Activated CD4-positive, alpha-beta T cell treated with anti-CD3 and anti-CD28 coated beads, Interleukin-2, amount 10 ng/mL, durations not matched to agents 24 days and 14 days (primary cell): ENCODE measurements at regions not wholly inside any gene's neighbourhood (a gene's known extent, or its start where the extent isn't known, plus 50 kb on each side); places are given as distances from the start of the nearest gene placed in this dataset.

Source experiments
- DNase-seq: peaks from one replicate; pipeline ENCODE4 v3.0.0; 2022
- H3K27ac Mint-ChIP-seq: one replicate; pipeline ENCODE4 v1.8.0; 2022; ENCODE audit warnings: mild to moderate bottlenecking, mixed read lengths
- H3K27me3 Mint-ChIP-seq: one replicate; pipeline ENCODE4 v1.8.0; 2022; ENCODE audit warnings: mixed read lengths
- H3K36me3 Mint-ChIP-seq: one replicate; pipeline ENCODE4 v1.8.0; 2022; ENCODE audit warnings: low read depth, mild to moderate bottlenecking, mixed read lengths
- H3K4me1 Mint-ChIP-seq: one replicate; pipeline ENCODE4 v1.8.0; 2021; ENCODE audit warnings: mixed read lengths
- H3K4me3 Mint-ChIP-seq: one replicate; pipeline ENCODE4 v1.8.0; 2022; ENCODE audit warnings: mild to moderate bottlenecking, moderate library complexity, mixed read lengths
- H3K9me3 Mint-ChIP-seq: one replicate; pipeline ENCODE4 v1.8.0; 2021; ENCODE audit warnings: mixed read lengths
- intact Hi-C: fragments of 100-400 bp; cut with micrococcal nuclease; formaldehyde crosslinking; loops from one replicate; pipeline ENCODE4 v1.15.1; 2023

GRCh38 chr5:9927521-9927997 is 297.4 kb upstream of the TAS2R1 start:
- Mint-ChIP-seq H3K4me1 (no peaks in the 10 kb centered on the region), H3K27ac (no peak overlapping the region), H3K36me3 (peaks cover 2% of the 10 kb centered on the region), H3K9me3 (peaks cover 4% of the 10 kb centered on the region), H3K27me3 (no peaks in the 10 kb centered on the region), H3K4me3 (no peak overlapping the region)
- no peak for DNase-seq
- intact Hi-C loops, result no loop called here

- Mint-ChIP-seq H3K27me3 (no peaks in the 10 kb centered on the region), H3K36me3 (peaks cover 2% of the 10 kb centered on the region), H3K4me3 (no peak overlapping the region), H3K4me1 (no peaks in the 10 kb centered on the region), H3K9me3 (peaks cover 4% of the 10 kb centered on the region), H3K27ac (no peak overlapping the region)
- intact Hi-C loops, result no loop called here
- DNase-seq, result no peak
Observed at GRCh38 chr5:9927106-9927505, 297.0 kb upstream of the TAS2R1 start.

- Mint-ChIP-seq H3K36me3 (peaks cover 2% of the 10 kb centered on the region), H3K27me3 (no peaks in the 10 kb centered on the region), H3K4me1 (no peaks in the 10 kb centered on the region), H3K27ac (no peak overlapping the region), H3K4me3 (no peak overlapping the region), H3K9me3 (peaks cover 4% of the 10 kb centered on the region)
- no peak for DNase-seq
- intact Hi-C loops, result no loop called here
Observed at GRCh38 chr5:9924614-9925013, 294.5 kb upstream of the TAS2R1 start.

GRCh38 chr5:9922719-9923118 is 292.6 kb upstream of the TAS2R1 start:
- H3K4me1 Mint-ChIP-seq, result no peaks in the 10 kb centered on the region
- intact Hi-C loops, result no loop called here
- no peak for DNase-seq
- H3K27me3 Mint-ChIP-seq, result no peaks in the 10 kb centered on the region
- H3K27ac Mint-ChIP-seq, result no peak overlapping the region
- H3K9me3 Mint-ChIP-seq, result peaks cover 4% of the 10 kb centered on the region
- H3K4me3 Mint-ChIP-seq, result no peak overlapping the region
- peaks cover 2% of the 10 kb centered on the region for H3K36me3 Mint-ChIP-seq

- Mint-ChIP-seq H3K36me3 (peaks cover 2% of the 10 kb centered on the region), H3K4me1 (no peaks in the 10 kb centered on the region), H3K27ac (no peak overlapping the region), H3K4me3 (no peak overlapping the region), H3K27me3 (no peaks in the 10 kb centered on the region), H3K9me3 (peaks cover 4% of the 10 kb centered on the region)
- intact Hi-C loops, result no loop called here
- no peak for DNase-seq
Observed at GRCh38 chr5:9920697-9921096, 290.5 kb upstream of the TAS2R1 start.

GRCh38 chr5:9919306-9920030 is 289.3 kb upstream of the TAS2R1 start:
- no peak overlapping the region for H3K27ac Mint-ChIP-seq
- H3K9me3 Mint-ChIP-seq, result peaks cover 4% of the 10 kb centered on the region
- peaks cover 2% of the 10 kb centered on the region for H3K36me3 Mint-ChIP-seq
- intact Hi-C loops, result no loop called here
- H3K27me3 Mint-ChIP-seq, result no peaks in the 10 kb centered on the region
- no peak overlapping the region for H3K4me3 Mint-ChIP-seq
- no peak for DNase-seq
- no peaks in the 10 kb centered on the region for H3K4me1 Mint-ChIP-seq

GRCh38 chr5:9905661-9906060 is 275.5 kb upstream of the TAS2R1 start:
- H3K36me3 Mint-ChIP-seq, result no peaks in the 10 kb centered on the region
- no peak overlapping the region for H3K4me3 Mint-ChIP-seq
- DNase-seq, result no peak
- H3K4me1 Mint-ChIP-seq, result no peaks in the 10 kb centered on the region
- no peaks in the 10 kb centered on the region for H3K9me3 Mint-ChIP-seq
- no peak overlapping the region for H3K27ac Mint-ChIP-seq
- H3K27me3 Mint-ChIP-seq, result no peaks in the 10 kb centered on the region
- intact Hi-C loops, result no loop called here

- no peaks in the 10 kb centered on the region for H3K27me3 Mint-ChIP-seq
- no peak overlapping the region for H3K4me3 Mint-ChIP-seq
Observed at GRCh38 chr5:9903801-9904200, 273.6 kb upstream of the TAS2R1 start.

GRCh38 chr5:9898319-9898718 is 268.2 kb upstream of the TAS2R1 start:
- H3K4me1 Mint-ChIP-seq, result no peaks in the 10 kb centered on the region
- H3K27me3 Mint-ChIP-seq, result no peaks in the 10 kb centered on the region
- intact Hi-C loops, result no loop called here
- no peaks in the 10 kb centered on the region for H3K9me3 Mint-ChIP-seq
- H3K27ac Mint-ChIP-seq, result no peak overlapping the region
- DNase-seq, result no peak
- H3K4me3 Mint-ChIP-seq, result no peak overlapping the region
- no peaks in the 10 kb centered on the region for H3K36me3 Mint-ChIP-seq

More at GRCh38 chr5:9903801-9904200, 273.6 kb upstream of the TAS2R1 start:
- intact Hi-C loops, result no loop called here
- Mint-ChIP-seq H3K4me1 (no peaks in the 10 kb centered on the region), H3K9me3 (no peaks in the 10 kb centered on the region), H3K27ac (no peak overlapping the region), H3K36me3 (no peaks in the 10 kb centered on the region)
- DNase-seq, result no peak

- Mint-ChIP-seq H3K27me3 (no peaks in the 10 kb centered on the region), H3K9me3 (no peaks in the 10 kb centered on the region), H3K4me1 (no peaks in the 10 kb centered on the region), H3K4me3 (no peak overlapping the region), H3K36me3 (no peaks in the 10 kb centered on the region), H3K27ac (no peak overlapping the region)
- intact Hi-C loops, result no loop called here
- no peak for DNase-seq
Observed at GRCh38 chr5:9895302-9895645, 265.1 kb upstream of the TAS2R1 start.

- Mint-ChIP-seq H3K9me3 (no peaks in the 10 kb centered on the region), H3K27me3 (no peaks in the 10 kb centered on the region), H3K27ac (no peak overlapping the region), H3K4me1 (no peaks in the 10 kb centered on the region), H3K36me3 (no peaks in the 10 kb centered on the region), H3K4me3 (no peak overlapping the region)
- intact Hi-C loops, result no loop called here
- DNase-seq, result no peak
Observed at GRCh38 chr5:9894571-9895301, 264.6 kb upstream of the TAS2R1 start.

- no peak for DNase-seq
- Mint-ChIP-seq H3K4me3 (no peak overlapping the region), H3K27me3 (no peaks in the 10 kb centered on the region), H3K9me3 (no peaks in the 10 kb centered on the region), H3K27ac (no peak overlapping the region), H3K4me1 (no peaks in the 10 kb centered on the region), H3K36me3 (no peaks in the 10 kb centered on the region)
- intact Hi-C loops, result no loop called here
Observed at GRCh38 chr5:9892696-9893095, 262.5 kb upstream of the TAS2R1 start.

- no peaks in the 10 kb centered on the region for H3K4me1 Mint-ChIP-seq
- H3K27ac Mint-ChIP-seq, result no peak overlapping the region
Observed at GRCh38 chr5:9889511-9889910, 259.4 kb upstream of the TAS2R1 start.

GRCh38 chr5:9888501-9888901 is 258.4 kb upstream of the TAS2R1 start:
- no peak for DNase-seq
- Mint-ChIP-seq H3K9me3 (no peaks in the 10 kb centered on the region), H3K4me1 (no peaks in the 10 kb centered on the region), H3K36me3 (no peaks in the 10 kb centered on the region), H3K27ac (no peak overlapping the region), H3K4me3 (no peak overlapping the region), H3K27me3 (no peaks in the 10 kb centered on the region)
- intact Hi-C loops, result no loop called here

More at GRCh38 chr5:9889511-9889910, 259.4 kb upstream of the TAS2R1 start:
- Mint-ChIP-seq H3K36me3 (no peaks in the 10 kb centered on the region), H3K9me3 (no peaks in the 10 kb centered on the region), H3K4me3 (no peak overlapping the region), H3K27me3 (no peaks in the 10 kb centered on the region)
- intact Hi-C loops, result no loop called here
- DNase-seq, result no peak
